GM19452 (cell line): ENCODE measurements at regions not wholly inside any gene's neighbourhood (a gene's known extent, or its start where the extent isn't known, plus 50 kb on each side); places are given as distances from the start of the nearest gene placed in this dataset.

Experiments
- ATAC-seq: cut with Tn5 transposase; IDR thresholded peaks from one replicate; pipeline ENCODE4 v1.9.1; 2021; ENCODE audit not compliant: unreplicated experiment

DNA sequence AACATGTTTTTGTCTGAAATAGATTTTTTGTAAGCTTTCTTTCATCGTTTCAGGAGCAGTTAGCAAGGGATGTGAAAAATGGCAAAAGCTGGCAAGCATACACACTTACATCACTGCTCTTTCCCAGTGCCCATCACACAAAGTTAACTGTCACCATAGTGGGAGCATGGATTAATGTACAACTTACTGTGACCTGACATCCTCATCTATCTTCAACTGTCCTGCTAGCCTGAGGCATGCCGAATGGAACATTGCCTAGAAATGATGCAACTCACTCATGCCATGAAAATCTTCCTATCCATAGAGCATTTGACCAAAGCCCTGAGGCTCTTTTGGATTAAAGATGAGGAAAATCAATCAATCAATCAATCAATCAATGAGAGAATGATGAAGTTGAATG lies 491.7 kb upstream of the SLC10A2 start:
- no peak for ATAC-seq

DNA sequence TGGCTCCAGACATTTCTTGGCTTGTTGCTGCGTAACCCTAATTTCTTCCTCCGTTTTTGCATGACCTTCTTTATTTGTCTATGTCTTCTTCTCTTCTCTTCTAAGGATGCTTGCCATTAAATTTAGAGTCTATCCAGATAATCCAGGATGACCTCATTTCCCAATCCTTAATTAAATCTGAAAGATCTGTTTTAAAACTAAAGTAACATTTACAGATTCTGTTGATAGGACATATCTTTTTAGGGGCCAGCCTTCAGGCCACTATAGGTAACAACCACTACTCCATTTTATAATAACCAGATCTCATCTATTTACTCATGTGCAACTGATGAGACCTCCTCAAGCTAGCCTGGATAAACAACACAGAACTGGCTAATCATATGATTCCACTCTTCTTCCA lies 490.5 kb upstream of the SLC10A2 start:
- no peak for ATAC-seq

DNA sequence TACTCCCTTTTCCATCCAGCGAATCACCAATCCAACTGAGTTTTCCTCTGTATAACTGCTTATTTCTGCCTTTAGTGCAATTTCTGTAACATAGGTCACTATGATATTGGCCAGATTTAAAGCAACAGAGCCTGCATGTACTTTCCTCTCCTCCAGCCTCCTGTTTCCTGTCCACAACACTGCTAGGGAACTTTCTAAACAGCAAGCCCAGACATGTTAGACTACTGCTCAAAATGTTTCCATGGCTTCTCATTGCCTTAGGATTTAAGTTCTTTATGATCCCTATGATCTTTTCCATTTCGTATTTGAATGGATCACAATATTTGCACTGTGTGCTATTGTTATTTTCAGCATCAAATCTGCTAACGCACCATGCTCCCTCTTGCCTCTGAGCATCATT lies 481.7 kb upstream of the SLC10A2 start:
- no peak for ATAC-seq

DNA sequence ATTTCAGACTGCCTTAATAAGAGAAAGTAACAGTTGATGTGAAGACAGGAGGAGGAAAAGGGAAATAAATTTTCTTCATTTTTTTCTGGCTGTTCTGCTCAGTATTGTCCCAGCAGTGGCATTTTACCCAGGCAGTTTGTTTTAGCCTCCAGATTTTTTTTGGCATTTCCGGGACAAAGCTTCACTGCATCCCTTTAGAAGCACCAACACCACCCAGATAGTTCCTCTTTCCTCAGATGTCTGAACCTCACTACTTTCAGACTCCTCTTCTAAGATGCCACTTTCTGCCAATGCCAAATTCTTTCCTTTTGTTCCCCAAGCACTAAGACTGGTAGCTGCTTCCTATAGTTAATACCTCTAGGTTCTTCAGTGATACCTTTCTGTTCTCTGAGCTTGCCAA lies 480.1 kb upstream of the SLC10A2 start:
- ATAC-seq: no peak

DNA sequence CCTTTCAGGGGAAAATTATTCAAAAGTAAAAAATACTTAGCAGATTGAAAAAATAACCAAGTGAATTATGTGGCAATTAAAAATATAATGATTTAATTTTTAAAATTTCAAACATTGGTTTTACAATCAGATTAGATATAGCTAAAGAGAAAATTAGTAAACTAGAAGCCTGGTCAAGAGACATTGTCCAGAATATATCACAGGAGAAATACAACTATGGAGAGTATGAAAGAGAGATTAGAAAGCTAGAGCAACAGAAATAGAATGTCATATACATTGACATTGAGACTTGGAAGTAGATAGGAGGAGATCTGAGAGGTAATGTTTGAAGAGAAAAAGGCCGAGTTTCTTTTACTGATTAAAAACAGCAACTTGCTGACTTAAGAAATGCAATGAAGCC lies 476.4 kb upstream of the SLC10A2 start:
- ATAC-seq: no peak

DNA sequence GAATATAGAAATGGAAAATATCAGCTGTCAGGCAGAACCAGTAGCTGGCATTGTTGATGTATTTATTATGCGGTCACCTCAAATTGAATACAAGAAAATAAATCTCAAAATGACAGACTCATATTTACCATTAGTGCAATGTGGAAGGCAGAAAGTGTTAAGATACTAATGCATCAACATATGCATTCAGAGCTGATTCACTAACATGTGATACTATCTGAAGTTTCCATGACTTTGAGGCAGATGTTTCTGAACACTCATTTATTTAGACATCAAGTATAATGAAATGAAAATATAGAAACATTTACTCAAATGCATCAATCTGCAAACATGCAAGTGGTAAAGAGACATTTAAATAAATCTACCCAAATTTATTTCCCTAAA lies 474.2 kb upstream of the SLC10A2 start:
- no peak for ATAC-seq

DNA sequence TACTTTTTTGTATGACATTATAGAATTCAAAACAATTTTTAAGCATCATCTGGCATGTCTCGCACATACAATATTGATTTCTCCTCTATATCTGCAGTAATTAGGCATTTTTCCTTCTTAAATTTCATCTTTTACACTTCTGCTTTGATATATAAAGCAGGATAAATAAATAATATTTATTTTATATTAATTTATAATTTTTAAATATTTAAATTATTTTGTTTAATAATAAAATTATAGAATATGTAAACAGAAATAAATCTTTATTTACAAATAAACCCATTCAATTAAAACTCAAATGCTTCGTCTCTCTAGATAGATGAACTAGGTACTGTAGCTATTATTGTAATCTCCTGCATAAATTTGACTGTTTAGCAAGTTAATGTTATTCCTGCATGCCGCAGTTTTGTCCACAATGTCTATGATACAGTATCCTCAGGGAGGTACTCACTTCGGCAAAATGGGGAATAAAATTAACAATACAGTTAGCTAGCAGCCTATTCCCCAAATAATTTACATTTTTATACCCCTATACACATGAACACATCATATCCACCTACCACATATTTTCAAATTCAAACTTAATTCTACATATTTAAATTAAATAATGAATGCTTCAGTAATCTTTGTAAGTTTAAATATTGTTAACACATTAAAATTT lies 473.6 kb upstream of the SLC10A2 start:
- no peak for ATAC-seq

DNA sequence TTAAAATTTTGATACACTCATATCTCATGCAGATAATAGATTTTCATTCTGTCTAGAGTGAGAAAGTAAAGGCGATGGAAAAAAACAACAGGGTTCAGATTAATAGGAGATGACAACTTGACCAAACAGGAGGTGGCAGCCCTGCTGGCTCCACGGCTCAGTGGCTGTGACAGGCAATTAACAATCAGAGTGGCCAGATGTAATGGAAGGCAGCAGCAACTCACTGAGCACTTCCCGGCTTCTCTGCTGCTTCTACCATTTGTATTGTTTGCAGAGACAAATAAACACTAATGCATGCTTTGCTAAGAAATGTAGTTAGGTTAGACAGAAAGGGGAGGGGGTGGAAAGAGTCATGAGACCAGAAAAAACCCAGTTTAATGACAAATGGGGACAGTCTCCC lies 473.0 kb upstream of the SLC10A2 start:
- no peak for ATAC-seq

DNA sequence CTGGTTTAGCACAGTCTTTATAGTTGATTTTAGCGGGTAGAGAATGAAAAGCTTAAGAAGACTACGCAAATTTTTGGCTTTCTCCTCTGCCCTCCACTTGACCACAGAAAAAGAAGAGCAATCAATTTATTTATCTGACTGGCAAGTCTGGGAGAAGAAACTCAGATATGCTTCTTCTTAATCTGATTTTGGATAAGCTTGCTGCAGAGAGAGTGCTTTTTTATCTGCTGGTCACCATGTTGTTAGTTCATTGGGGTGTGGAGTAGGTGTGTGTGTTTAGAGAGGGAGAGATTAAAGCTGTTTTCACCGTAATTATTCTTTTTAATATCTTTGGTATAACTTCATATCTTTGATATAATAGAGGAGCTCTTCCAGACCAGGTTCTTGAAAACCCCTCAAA lies 471.4 kb upstream of the SLC10A2 start:
- ATAC-seq: no peak

DNA sequence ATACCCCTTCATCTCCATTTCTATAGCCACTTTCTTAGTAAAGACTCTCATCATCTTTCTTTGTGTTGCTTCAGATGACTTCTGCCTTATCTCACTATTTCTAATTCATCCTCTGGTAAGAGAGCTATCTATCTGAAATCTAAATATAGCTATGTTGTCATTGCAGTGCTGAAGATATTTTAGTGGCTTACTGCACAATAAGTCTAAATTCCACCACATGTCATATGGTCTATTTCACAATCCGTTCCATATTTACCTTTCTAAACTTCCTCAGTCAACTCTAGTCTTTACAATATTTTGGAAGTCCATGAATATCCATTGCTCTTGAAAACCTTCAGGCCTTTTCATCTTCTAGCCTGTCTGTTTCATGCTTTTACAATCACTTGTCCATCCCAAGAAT lies 465.1 kb upstream of the SLC10A2 start:
- no peak for ATAC-seq

DNA sequence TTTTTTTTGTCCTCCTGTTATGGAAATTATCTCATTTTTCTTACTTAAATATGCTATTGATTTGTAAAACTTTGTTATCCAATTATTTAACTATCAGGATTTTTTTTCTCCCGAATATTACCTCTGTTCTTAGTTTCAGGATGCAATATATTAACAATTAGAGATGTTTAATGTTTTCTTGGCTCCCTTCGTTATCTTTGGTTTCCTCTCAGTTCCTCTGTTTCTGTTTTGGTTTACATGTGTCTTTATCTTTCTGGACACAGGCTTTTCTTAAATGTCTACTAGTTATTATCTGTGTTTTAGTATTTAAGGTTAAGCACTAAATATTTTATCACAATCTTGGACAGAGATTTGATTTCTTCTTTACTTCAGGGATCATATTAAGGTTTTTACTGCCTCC lies 462.2 kb upstream of the SLC10A2 start:
- ATAC-seq: no peak

DNA sequence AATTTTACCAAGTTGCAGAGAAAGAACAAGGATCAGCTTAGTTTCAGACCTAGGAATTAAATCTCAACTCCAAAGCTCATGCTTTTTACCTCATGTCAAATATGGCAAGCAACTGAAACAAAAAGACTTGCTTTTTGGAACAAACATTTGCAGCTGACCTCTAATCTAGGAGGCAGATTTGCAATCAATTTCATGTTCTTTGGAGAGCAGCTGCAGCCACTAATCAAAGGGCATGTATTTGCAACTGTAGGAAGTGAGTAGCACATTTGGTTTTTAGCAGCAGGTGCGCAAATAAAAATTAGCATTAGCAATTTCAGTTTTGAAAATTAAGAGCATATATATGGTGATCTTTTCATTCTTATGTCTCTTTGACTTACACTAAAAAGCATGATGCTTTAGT lies 459.3 kb upstream of the SLC10A2 start:
- ATAC-seq: no peak

DNA sequence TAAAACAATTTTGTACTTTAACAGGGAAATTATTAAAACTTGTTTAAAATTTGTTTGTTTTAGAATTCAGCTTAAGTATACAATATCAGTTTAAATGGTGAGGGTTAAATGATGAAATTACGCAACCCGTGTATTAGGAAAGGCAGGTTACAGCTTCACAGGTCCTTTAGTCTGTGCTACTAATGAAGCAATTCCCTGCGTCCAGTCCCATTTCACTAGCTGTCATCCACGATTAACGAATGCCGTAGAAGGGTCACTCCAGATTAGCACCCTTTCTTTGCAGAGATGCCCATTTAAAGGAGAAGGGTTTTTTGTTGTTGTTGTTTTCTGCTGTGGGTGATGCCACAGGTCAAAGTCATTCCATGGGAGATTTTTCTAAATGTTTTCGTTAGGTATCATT lies 457.6 kb upstream of the SLC10A2 start:
- no peak for ATAC-seq

DNA sequence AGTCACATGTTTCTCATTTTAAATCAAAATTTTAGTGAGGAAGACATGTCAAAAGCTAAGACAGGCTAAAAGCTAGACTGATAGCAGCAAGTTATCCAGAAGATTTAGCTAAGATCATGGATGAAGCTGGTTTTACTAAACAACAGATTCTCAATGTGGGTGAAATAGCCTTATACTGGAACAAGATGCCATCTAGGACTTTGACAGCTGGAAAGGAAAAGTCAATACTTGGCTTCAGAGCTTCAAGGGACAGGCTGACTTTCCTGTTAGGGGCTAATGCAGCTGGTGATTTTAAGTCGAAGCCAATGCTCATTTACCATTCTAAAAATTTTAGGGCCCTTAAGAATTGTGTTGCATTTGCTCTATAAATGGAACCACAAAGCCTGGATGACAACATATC lies 455.3 kb upstream of the SLC10A2 start:
- ATAC-seq: no peak

DNA sequence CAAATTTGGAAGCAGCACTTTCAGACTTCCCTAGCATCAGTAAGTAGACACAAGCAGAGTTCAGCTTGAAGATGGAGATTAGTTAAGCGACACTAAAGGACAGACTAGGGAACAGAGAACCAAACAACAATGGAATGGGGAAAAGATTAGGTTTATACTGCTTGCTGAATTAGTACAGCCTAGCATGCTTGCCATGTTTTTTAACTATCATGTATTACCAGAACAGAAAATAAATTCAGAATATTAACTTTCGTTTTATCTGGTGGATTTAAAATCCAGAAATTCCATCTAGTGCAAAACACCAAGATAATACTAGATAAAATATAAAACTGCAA lies 451.5 kb upstream of the SLC10A2 start:
- peak; percentile 28 for ATAC-seq

DNA sequence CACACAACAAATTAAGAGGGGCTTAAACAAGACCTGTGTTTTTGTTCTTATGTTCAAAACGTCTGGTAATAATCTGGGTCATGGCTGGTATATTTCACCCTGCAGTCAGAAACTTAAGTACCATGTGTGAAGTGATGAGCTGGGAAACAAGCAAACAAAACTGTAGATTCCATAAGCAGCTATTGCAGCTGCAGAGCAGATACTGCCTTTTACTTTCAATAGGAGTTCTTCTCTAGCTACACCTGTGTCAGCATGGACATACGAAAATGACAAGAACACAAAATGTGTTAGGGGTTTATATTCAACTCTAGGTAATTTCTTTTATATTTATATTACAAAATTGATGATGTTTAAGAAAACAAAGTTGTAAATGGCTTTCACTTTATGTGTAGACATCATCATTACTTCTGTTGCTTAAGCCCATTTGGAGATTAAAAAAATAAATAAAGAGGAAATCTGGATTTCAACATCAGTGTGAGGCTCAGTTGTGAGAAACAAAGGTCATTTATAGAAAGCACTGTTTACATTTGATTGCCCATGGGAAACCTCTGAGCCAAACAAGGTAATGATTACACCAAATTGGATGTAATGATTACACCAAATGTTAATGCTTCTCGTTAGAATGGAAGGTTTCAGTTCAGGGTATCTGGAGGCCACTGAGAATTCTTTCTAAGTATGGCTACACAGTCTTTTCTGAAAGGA lies 451.0 kb upstream of the SLC10A2 start:
- peak; percentile 90 for ATAC-seq

DNA sequence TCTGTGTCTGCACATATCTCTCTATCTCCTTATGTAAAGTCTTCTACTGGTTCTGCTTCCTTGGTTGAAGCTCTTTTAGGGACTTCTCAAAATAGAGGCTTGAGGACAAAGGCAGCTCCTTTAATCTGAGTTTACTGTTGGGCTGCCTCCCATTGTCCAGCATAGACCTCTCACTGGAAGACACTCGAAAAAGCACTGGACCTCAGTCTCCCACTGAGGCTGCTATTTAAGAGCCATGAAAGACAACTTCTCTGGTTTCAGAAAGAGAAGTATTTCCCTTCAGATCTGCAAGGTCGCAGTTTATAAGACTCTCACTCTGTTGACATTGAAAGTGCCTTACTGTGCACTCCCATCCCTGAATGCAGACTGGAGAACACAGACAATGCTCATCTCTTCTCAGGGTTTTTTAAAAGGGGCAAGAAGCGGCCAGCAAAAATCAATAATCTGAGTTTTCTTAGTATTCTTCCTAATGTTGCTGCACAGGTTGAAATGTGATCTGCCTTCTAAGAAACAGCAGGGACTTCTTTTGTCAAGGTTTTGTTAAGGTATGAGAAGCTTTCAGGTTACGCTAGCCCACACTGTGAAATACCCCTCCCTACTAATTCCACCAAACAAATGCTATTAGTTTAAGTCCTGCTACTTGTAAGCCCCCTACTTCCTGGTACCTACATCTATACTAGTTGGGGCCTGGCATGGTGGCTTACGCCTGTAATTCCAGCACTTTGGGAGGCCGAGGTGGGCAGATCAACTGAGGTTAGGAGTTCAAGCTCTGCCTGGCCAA lies 450.0 kb upstream of the SLC10A2 start:
- no peak for ATAC-seq

DNA sequence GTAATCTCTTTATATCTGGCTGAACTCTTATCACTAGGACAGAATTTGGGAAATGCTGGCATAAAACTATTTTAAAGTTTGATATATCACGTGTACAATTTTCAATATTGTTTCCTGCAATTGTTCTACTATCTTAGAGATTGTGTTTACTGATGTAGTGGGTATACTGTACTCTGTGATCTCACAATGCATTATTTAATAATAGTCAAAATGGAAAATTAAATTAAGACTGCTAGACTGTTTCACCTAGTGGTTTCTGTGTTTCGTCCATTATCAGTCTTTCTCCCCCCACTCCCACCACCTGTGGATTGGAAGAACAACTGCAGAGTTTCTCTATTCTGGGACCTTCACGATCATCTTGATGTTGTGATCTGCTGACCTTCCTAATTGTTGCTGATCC lies 449.2 kb upstream of the SLC10A2 start:
- no peak for ATAC-seq

DNA sequence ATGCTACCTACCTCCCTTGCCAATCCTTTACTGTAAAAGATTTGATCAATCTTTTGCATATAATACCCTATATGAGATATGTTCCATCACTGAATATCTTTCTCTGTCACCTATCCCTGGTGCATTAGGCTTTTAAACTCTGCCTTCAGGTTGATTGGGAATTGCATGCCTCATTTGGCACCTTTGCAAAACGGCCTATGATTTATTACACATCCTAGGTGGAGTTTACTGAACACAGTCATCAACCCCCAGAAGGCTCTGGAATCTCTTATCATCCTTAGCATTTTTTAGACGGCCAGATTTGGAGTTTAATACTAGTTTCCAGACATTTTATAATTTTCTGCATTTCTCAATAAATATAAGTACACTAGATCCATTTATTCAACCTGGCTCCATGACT lies 448.4 kb upstream of the SLC10A2 start:
- ATAC-seq: no peak

DNA sequence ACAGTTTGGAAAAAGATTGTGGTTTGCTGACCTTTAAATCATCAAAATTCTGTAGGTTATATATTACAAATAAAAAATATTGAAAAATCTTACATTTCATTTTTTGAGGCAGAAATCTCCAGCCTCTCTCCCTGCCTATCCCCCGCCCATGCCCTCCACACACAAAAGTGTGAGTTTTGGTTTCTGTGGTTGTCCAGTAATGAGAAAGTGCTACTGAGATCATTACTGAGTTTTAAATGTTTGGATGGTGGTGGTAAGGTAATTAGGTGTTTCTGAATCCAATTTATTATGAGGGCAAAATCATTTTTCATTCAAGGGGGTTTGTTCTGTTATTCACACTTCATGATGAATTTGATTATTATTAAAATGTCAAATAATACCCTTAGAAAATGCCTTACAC lies 448.0 kb upstream of the SLC10A2 start:
- ATAC-seq: no peak

DNA sequence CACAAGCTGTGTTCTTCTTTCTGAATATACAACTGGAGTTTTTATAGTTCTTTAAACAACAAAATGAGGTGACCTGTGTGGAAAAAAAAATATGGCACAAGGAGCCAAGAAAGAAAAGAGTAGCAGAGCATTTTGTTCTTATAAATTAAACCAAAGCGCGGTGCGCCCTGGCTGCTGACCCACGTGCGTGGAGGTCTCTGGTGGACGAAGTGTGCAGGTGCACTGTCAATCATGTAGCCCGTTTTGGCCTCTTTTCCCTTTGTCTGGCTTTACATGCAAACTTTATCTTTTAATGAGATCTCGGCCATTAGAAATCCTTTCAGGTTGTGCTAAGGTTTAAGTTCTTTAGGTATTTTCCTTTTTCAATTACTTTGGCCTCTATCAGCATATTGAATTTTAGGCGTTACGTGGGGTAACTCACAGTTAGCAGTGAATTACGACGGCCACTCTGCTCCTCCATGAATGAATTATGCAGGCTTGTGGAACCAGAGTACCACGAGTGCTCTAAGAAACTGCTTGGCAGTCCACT lies 443.9 kb upstream of the SLC10A2 start:
- no peak for ATAC-seq

DNA sequence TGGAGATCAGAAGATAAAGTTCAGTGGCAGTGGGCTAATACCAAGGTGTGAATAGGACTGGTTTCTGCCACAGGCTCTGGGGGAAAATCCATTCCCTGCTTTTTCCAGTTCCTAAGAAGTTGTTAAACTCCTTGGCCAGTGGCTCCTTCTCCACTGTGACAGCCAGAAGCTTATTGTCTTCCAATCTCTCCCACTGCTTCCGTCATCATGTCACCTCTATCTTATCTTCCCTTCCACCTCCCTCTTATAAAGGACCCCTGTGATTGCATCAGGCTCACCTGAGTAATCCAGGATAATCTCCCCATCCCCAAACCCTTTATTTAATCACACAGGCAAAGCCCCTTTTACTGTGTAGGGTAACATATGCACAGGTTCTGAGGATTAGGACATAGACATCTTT lies 431.2 kb upstream of the SLC10A2 start:
- no peak for ATAC-seq
